Ovary (tissue), 7 donors: ENCODE measurements at regions not wholly inside any gene's neighbourhood (a gene's known extent, or its start where the extent isn't known, plus 50 kb on each side); places are given as distances from the start of the nearest gene placed in this dataset.
A peak's percentile ranks its signal among the peaks of the same experiment; 100 is the strongest.

ENCODE experiments used
- DNase-seq, 5 donors: peaks; one replicate each; pipeline ENCODE4 v3.0.0-alpha.2; 2019 to 2020
- H3K27ac ChIP-seq, 2 donors: fragments of 200-600 bp; one replicate each; pipeline versions ENCODE4 v1.5.1 to v1.8.0; 2019 to 2022
- H3K27me3 ChIP-seq: fragments of 200-600 bp; one replicate; pipeline ENCODE4 v1.8.0; 2022
- H3K36me3 ChIP-seq: fragments of 200-600 bp; sonication (generic); one replicate; pipeline ENCODE4 v1.5.1; 2019
- H3K4me1 ChIP-seq: one replicate; pipeline ENCODE4 v1.8.1; 2013; ENCODE audit warnings: mild to moderate bottlenecking, moderate library complexity; ENCODE audit not compliant: insufficient read depth
- H3K4me3 ChIP-seq: fragments of 200-600 bp; sonication (generic); one replicate; pipeline ENCODE4 v1.5.1; 2017
- H3K9me3 ChIP-seq, 2 donors: fragments of 200-600 bp in 1 of 2; sonication (generic) in 1 of 2; one replicate each; pipeline versions ENCODE4 v1.5.1 to v1.8.1; 2013 to 2019; ENCODE audit warnings: mild to moderate bottlenecking in 1 of 2, moderate library complexity in 1 of 2
- CTCF ChIP-seq, 3 donors: fragments of 450-650 bp in 2 of 3; fragments of 200-600 bp in 1 of 3; IDR thresholded peaks; one replicate each; pipeline versions ENCODE4 v1.5.1 to v1.8.0; 2016 to 2022; ENCODE audit warnings: antibody characterized with exemption in 3 of 3, mild to moderate bottlenecking in 1 of 3
- EP300 ChIP-seq: sonication (generic); formaldehyde crosslinking; IDR thresholded peaks from one replicate; pipeline ENCODE4 v1.6.1; 2017; ENCODE audit warnings: antibody characterized with exemption
- POLR2A ChIP-seq: fragments of 450-650 bp; IDR thresholded peaks from one replicate; pipeline ENCODE4 v1.6.1; 2017; ENCODE audit warnings: antibody characterized with exemption, mild to moderate bottlenecking, moderate library complexity
- WGBS, 3 donors: extraction: QIAGEN DNeasy Blood & Tissue Kit in 1 of 3; methylation state at CpG; one replicate each; pipeline versions ENCODE4 v1.1.5 to v1.1.7; 2013 to 2017; 5-methylcytosine and 5-hydroxymethylcytosine counted together
- intact Hi-C, 4 donors: fragments of 100-400 bp; cut with DNase I; formaldehyde crosslinking; loops; one replicate each; pipeline versions ENCODE4 v1.11.0 to v1.15.1; 2022 to 2023
- donor health status: DM: no; HTN: no; CAD: no; lungs with moderate emphysema.
- donor health status: DM: no; HTN: no; CAD: no.
- donor health status: Bipolar disorder and iron deficiency.
- donor health status: DM: no; HTN: no; CAD: no.
- donor health status: DM: yes; HTN: yes; CAD: no.

- peak in 2 of 5 donors; percentile 16 to 40 for DNase-seq
- 46 to 51% (median 48%) methylated on average over 12 of the region's 12 CpGs for WGBS, 3 donors
- no peaks in the 10 kb centered on the region for H3K36me3 ChIP-seq
- intact Hi-C loops, result loop anchor here in 1 of 4 donors (10.0 kb wide), 1 partner anchor 1236 kb away; no protein-coding TSS in a partner anchor
- no peak overlapping the region for H3K4me3 ChIP-seq
- no peak overlapping the region for H3K27ac ChIP-seq
- no peaks in the 10 kb centered on the region for H3K9me3 ChIP-seq
- H3K4me1 ChIP-seq, result no peaks in the 10 kb centered on the region
- TF ChIP-seq POLR2A, result no peak
- peak in 2 of 3 donors; percentile 32 to 61 for TF ChIP-seq CTCF (IDR thresholded peaks at IDR 0.05)
- H3K27me3 ChIP-seq, result no peaks in the 10 kb centered on the region
Measured at GRCh38 chr2:133780099-133780996, 212.1 kb upstream of the NCKAP5 start.

- Histone ChIP-seq H3K4me3 (no peak overlapping the region), H3K4me1 (no peaks in the 10 kb centered on the region), H3K27me3 (no peaks in the 10 kb centered on the region), H3K36me3 (no peaks in the 10 kb centered on the region), H3K27ac (no peak overlapping the region), H3K9me3 (no peaks in the 10 kb centered on the region)
- 66 to 90% (median 81%) methylated on average over 5 of the region's 5 CpGs for WGBS, 3 donors
- no peak for TF ChIP-seq CTCF (IDR thresholded peaks at IDR 0.05)
- no peak for TF ChIP-seq EP300
- TF ChIP-seq POLR2A, result no peak
- DNase-seq, result no peak
- intact Hi-C loops, result loop anchor here in 1 of 4 donors (10.0 kb wide), 1 partner anchor 1236 kb away; no protein-coding TSS in a partner anchor
Measured at GRCh38 chr2:133780997-133781513, 212.8 kb upstream of the NCKAP5 start.

- no peak for TF ChIP-seq CTCF (IDR thresholded peaks at IDR 0.05)
- TF ChIP-seq POLR2A, result no peak
- no peak for TF ChIP-seq EP300
- H3K36me3 ChIP-seq, result no peaks in the 10 kb centered on the region
- H3K9me3 ChIP-seq, result no peaks in the 10 kb centered on the region
- H3K27me3 ChIP-seq, result no peaks in the 10 kb centered on the region
- H3K4me3 ChIP-seq, result no peak overlapping the region
- no peak for DNase-seq
- H3K27ac ChIP-seq, result no peak overlapping the region
- H3K4me1 ChIP-seq, result no peaks in the 10 kb centered on the region
- intact Hi-C loops, result loop anchor here in 1 of 4 donors (10.0 kb wide), 1 partner anchor 1242 kb away; no protein-coding TSS in a partner anchor
Measured at GRCh38 chr2:133787207-133787606, 218.9 kb upstream of the NCKAP5 start.

- TF ChIP-seq CTCF (IDR thresholded peaks at IDR 0.05) (no peak), EP300 (no peak), POLR2A (no peak)
- no peak overlapping the region for H3K27ac ChIP-seq
- DNase-seq, result no peak
- intact Hi-C loops, result loop anchor here in 1 of 4 donors (10.0 kb wide), 1 partner anchor 1243 kb away; no protein-coding TSS in a partner anchor
- WGBS, 3 donors, result 95 to 97% (median 96%) methylated on average over 3 of the region's 3 CpGs
- no peaks in the 10 kb centered on the region for H3K4me1 ChIP-seq
- no peak overlapping the region for H3K4me3 ChIP-seq
- H3K27me3 ChIP-seq, result no peaks in the 10 kb centered on the region
- H3K9me3 ChIP-seq, result no peaks in the 10 kb centered on the region
- no peaks in the 10 kb centered on the region for H3K36me3 ChIP-seq
Measured at GRCh38 chr2:133787651-133788050, 219.4 kb upstream of the NCKAP5 start.
